ENCODE measurements at regions not wholly inside any gene's neighbourhood (a gene's known extent, or its start where the extent isn't known, plus 50 kb on each side); places are given as distances from the start of the nearest gene placed in this dataset.

GRCh38 chrX:149322316-149322715, 182.8 kb downstream of the IDS start:
- TF ChIP-seq, protein P1, sequence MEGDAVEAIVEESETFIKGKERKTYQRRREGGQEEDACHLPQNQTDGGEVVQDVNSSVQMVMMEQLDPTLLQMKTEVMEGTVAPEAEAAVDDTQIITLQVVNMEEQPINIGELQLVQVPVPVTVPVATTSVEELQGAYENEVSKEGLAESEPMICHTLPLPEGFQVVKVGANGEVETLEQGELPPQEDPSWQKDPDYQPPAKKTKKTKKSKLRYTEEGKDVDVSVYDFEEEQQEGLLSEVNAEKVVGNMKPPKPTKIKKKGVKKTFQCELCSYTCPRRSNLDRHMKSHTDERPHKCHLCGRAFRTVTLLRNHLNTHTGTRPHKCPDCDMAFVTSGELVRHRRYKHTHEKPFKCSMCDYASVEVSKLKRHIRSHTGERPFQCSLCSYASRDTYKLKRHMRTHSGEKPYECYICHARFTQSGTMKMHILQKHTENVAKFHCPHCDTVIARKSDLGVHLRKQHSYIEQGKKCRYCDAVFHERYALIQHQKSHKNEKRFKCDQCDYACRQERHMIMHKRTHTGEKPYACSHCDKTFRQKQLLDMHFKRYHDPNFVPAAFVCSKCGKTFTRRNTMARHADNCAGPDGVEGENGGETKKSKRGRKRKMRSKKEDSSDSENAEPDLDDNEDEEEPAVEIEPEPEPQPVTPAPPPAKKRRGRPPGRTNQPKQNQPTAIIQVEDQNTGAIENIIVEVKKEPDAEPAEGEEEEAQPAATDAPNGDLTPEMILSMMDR (IDR thresholded peaks at IDR 0.05 in 4 of 5, conservative IDR thresholded peaks at IDR 0.05 in 1 of 5) = no peak
- TF ChIP-seq POLR2A (IDR thresholded peaks at IDR 0.05) = no peak

Data from gastrocnemius medialis (tissue), 4 donors.